NCI-H82 (cell line): ENCODE measurements at regions not wholly inside any gene's neighbourhood (a gene's known extent, or its start where the extent isn't known, plus 50 kb on each side); places are given as distances from the start of the nearest gene placed in this dataset.

Experiments used
- DNase-seq: peaks from one replicate; lab custom pipeline; 2025; lab: John Stamatoyannopoulos, UW

DNA sequence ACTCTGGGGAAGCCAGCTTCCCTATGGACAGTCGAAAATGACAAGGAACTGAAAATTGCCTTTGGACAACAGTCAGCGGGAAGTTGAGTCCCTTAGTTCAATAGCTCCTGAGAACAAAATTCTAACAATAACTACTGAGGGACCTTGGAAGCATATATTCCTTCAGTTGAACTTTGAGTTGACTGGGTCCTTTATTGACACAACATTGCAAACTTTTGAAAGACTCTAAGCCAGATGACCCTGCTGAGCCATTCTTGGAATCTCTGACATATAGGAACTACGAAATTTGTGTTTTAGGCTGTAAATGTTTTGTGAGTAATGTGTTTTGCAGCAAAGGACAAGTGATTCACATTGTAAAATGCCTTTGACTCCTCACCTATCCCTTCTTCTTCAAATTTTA, 548.8 kb upstream of the LCORL start:
- DNase-seq: no peak

- DNase-seq: peak; percentile 8
Observed at GRCh38 chr4:18568600-18568999, 547.0 kb upstream of the LCORL start.

- DNase-seq: no peak
Observed at GRCh38 chr4:18566970-18567799, 545.6 kb upstream of the LCORL start.

DNA sequence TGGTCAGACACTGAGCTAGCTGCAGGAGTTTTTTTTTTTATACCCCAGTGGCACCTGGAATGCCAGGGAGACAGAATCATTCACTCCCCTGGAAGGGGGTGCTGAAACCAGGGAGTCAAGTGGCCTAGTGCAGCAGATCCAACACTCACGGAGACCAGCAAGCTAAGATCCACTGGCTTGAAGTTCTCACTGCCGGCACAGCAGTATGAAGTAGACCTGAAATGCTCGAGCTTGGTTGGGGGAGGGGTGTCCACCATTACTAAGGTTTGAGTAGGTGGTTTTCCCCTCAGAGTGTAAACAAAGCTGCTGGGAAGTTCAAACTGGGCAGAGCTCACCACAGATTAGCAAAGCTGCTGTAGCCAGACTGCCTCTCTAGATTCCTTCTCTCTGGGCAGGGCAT, 537.9 kb upstream of the LCORL start:
- no peak for DNase-seq

GRCh38 chr4:18556402-18556801, 534.8 kb upstream of the LCORL start:
- DNase-seq: no peak

DNA sequence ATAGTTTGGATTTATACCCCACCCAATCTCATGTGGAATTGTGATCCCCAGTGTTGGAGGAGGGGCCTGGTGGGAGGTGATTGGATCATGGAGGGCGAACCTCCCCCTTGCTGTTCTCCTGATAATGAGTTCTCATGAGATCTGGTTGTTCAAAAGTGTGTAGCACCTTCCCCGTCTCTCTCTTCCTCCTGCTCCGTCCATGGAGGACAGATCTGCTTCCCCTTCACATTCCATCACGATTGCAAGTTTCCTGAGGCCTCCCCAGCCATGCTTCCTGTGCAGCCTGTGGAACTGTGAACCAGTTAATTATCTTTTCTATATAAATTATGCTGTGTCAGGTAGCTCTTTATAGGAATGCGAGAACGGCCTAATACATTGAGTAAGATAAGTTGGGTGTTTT, 518.8 kb upstream of the LCORL start:
- no peak for DNase-seq

DNA sequence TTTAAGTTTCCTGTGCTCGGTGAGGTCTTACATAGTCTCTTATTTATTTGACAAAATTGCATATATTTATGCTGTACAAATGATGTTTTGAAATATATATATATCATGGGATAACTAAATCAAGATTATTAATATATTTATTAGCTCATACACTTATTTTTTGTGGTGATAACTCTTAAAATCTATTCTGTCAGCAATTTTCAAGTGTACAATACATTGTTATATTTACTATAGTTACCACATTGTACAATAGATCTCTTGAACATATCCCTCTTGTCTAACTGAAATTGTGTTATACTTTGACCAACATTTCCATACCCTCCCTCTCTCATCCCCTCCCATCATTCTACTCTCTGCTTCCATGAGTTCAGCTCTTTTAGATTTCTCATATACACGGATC, 516.6 kb upstream of the LCORL start:
- DNase-seq: no peak

GRCh38 chr4:18536428-18536827, 514.9 kb upstream of the LCORL start:
- peak; percentile 33 for DNase-seq

DNA sequence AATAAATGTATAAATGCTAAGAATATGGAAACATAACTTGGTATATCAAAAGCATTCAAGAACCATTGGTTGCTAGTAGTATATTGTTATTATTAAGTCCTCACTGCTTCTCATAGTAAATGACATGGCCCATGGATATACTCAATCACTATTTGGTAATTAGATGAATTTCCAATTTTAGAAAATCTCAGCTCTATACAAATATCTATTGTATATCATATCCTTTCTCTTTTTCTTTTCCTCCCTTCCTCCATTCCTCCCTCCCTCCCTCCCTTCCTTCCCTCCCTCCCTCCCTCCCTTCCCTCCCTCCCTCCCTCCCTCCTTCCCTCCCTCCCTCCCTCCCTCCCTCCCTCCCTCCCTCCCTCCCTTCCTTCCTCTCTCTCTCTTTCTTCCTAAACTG, 514.4 kb upstream of the LCORL start:
- DNase-seq: no peak

GRCh38 chr4:18533262-18533775, 511.8 kb upstream of the LCORL start:
- DNase-seq: no peak

GRCh38 chr4:18531731-18532130, 510.2 kb upstream of the LCORL start:
- DNase-seq: no peak

GRCh38 chr4:18529482-18529881, 507.9 kb upstream of the LCORL start:
- DNase-seq: no peak

DNA sequence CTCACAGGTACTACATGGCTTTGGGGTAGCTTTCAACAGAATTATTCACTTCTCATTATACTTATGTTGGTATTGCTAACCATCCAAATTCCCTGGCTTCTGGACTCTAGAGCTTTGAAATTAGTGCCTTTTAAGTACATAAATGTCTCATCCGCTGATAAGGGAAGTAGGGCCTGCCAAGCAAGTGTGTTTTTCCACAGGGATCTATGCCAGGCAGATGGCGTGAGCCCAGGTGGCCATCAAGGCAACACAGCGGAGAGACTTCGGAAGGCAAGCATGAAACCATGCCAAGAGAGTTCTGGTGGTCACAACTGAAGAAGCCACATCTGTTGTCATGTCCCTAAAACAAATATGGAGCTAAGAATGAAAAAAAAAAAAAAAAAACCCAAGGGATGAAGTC, 503.1 kb upstream of the LCORL start:
- no peak for DNase-seq

GRCh38 chr4:18518098-18518497, 496.5 kb upstream of the LCORL start:
- DNase-seq: peak; percentile 44

DNA sequence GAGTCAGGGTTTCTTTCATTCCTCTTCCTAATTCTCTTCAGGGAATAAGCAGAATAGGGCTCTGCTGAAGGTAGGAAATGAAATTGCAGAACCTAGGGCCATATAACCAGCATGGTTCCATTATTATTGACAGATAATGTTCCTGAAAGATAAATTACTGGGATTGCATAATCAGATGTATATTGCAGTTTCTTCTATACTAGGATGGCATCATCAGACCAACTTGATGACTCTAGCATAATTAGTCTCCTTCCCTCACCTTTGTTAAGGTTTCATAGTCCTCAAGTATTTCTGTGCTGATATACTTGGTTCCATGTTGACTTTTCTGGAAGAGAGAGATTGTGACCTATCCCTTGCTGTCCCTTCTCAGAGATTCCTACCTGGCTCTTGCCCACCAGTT, 492.3 kb upstream of the LCORL start:
- no peak for DNase-seq

GRCh38 chr4:18512718-18513117, 491.2 kb upstream of the LCORL start:
- no peak for DNase-seq

DNA sequence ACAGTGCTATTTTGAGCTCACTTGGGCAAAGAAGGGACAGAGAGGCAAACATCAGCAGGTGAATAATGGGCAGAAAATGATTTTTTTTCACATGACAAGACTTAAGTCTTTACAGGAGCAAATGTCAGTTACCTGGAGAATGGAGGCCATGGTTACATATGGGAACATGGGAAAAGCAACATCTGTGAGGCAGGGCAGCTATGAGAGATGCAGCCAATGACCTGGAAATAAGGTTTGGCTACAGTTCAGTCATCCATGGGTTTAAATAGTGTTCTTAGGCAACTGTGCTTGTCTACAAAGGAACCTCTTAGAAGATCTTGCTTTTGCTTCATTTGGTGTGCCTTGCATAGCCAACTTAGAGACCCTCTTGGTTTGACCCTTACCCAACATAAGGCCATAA, 490.2 kb upstream of the LCORL start:
- DNase-seq: no peak

DNA sequence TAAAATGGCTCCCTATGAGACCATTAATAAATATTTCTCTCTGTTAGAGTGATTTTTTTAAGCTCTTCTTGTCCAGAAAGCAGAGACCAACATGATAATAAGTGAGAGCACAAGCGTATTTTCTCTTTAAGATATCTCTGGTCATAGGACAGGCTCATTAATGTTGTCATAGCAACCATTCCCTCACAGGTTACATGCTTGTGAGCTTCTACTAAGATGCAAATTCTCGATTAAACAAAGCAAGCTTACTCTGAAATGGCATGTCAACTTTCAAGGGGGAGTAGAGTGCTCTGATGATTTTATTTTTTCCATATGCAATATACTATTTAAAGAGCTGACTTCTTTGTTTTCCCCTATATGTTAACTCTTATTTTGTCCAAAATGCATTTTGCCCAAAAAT, 487.2 kb upstream of the LCORL start:
- no peak for DNase-seq

GRCh38 chr4:18480928-18481327, 459.4 kb upstream of the LCORL start:
- no peak for DNase-seq

DNA sequence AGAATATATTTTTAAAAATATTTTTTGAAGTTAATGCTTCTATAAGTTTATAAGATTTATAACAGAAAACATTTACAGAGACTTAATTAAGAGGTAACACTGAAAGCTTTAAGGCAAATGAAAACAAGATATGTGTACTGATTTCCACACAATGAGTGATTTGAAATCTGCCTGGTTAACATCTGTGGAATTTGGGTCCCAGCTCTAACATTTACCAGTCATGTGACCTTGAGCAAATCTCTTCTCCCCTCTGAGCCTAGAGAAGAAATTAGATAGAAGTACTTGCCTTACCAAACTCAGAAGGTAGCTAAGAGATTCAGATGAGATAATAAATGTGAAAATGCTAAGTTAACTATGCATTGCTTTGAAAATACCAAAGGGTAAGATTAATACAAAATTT, 458.8 kb upstream of the LCORL start:
- no peak for DNase-seq

DNA sequence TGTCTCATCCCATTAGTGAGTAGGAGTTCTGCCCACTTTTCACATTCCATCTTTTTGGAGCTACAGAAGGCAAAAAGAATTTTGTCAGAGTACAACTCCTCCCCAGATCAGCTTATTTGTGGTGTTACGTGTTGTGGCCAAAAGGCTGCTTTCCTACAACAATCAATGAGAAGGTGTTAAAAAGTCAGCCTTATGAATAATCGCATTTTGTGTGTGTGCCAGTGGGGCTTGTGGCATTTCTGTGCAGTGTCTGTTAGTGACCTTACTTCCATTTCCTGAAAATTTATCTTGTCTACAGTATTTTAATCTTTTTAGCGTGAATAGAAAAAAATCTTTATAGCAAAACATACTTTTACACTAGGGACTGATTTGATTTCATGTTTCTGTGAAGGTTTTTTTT, 458.3 kb upstream of the LCORL start:
- DNase-seq: no peak

GRCh38 chr4:18463987-18464559, 442.5 kb upstream of the LCORL start:
- no peak for DNase-seq

DNA sequence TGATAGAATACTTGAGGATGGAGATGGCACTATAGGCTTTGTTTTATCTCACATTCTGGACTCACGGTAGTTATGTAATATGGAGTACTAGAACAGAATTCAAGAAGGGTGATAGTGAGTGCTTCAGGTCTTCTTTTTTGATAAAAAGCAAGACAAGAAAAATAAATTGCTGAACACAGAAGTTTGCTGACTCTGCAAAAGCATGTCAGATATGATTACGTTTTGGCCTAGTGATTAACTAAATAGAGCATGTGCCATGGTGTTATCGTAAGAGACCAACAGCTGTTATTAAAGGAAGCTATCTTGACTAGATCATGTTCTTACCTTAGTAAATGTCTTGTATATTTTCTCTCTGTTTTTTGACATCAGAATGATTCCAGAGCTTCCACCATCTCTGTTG, 436.9 kb upstream of the LCORL start:
- DNase-seq: no peak

- DNase-seq: peak; percentile 15
Observed at GRCh38 chr4:18454349-18454748, 432.8 kb upstream of the LCORL start.
